K562 (cell line): ENCODE measurements at regions not wholly inside any gene's neighbourhood (a gene's known extent, or its start where the extent isn't known, plus 50 kb on each side); places are given as distances from the start of the nearest gene placed in this dataset.

ENCODE experiments used
- ATAC-seq: fragments of 200-7000 bp; cut with Tn5 transposase; 3 replicates; pipeline ENCODE4 v1.9.1; 2020; ENCODE audit warnings: moderate library complexity
- BruUV-seq: library from RNA; stranded (reverse); fragments of 400-500 nt; replicated peaks from 2 replicates; lab custom pipeline; 2021; lab: Mats Ljungman, UMichigan
- CTCF ChIA-PET: fragments of 300-600 bp; formaldehyde crosslinking; extraction: SDS; loops from one replicate; lab custom pipeline; 2021; ENCODE audit warnings: low intra/inter-chr PET ratio; lab: Yijun Ruan, JAX
- POLR2A ChIA-PET: fragments of 300-600, 350-650 bp; sonication (Branson Sonifier 250); formaldehyde crosslinking; extraction: SDS; loops from one replicate; lab custom pipeline; 2021; ENCODE audit warnings: antibody characterized with exemption, inconsistent platforms; lab: Yijun Ruan, JAX
- DNase-seq, 4 experiments: peaks; one replicate each; pipeline versions ENCODE4 v3.0.0 to v3.0.0-alpha.2; 2011 to 2018; ENCODE audit warnings: low spot score in 3 of 4, mixed read lengths in 3 of 4; ENCODE audit errors: extremely low read depth in 1 of 4
- FAIRE-seq: peaks from 2 replicates; lab custom pipeline; 2011; peaks lifted over from hg19 to GRCh38; lab: Jason Lieb, UNC
- H2AFZ ChIP-seq: 2 replicates; pipeline ENCODE4 v1.6.0; 2011; ENCODE audit warnings: low read depth, low read length, control low read depth, inconsistent platforms
- H3K27ac ChIP-seq: fragments of 200-600 bp; 3 replicates; pipeline ENCODE4 v1.8.0; 2011; ENCODE audit warnings: low read depth, mild to moderate bottlenecking, control low read depth, inconsistent platforms, low read length, moderate library complexity, mixed read lengths; ENCODE audit errors: extremely low read depth
- H3K27me3 ChIP-seq, 2 experiments: fragments of 300-600 bp in 1 of 2; 2 replicates in 1 of 2; 3 replicates in 1 of 2; pipeline versions ENCODE4 v1.6.0 to v1.8.0; 2011; ENCODE audit warnings: inconsistent platforms in 2 of 2, low read length in 2 of 2, mild to moderate bottlenecking in 1 of 2, mixed read lengths in 1 of 2, moderate library complexity in 1 of 2; ENCODE audit not compliant: control insufficient read depth in 2 of 2, insufficient read depth in 2 of 2
- H3K36me3 ChIP-seq: fragments of 300-600 bp; 3 replicates; pipeline ENCODE4 v1.8.0; 2011; ENCODE audit warnings: mild to moderate bottlenecking, low read length, inconsistent platforms; ENCODE audit not compliant: control insufficient read depth, insufficient read depth
- H3K4me1 ChIP-seq, 2 experiments: fragments of 200-600 bp in 1 of 2; replicated peaks in 1 of 2; 2 replicates in 1 of 2; 3 replicates in 1 of 2; pipeline versions ENCODE4 v1.5.1 to v1.8.0; 2011; ENCODE audit warnings: inconsistent platforms in 2 of 2, low read length in 2 of 2, mild to moderate bottlenecking in 1 of 2, mixed read lengths in 1 of 2, moderate library complexity in 1 of 2; ENCODE audit not compliant: control insufficient read depth in 2 of 2, insufficient read depth in 2 of 2
- H3K4me2 ChIP-seq: 2 replicates; pipeline ENCODE4 v1.6.1; 2011; ENCODE audit warnings: low read length, control low read depth, inconsistent platforms, mixed read lengths; ENCODE audit not compliant: insufficient read depth
- H3K4me3 ChIP-seq: fragments of 200-600 bp; sonication (generic), shearing (Covaris generic); 2 replicates; pipeline ENCODE4 v1.5.1; 2016; ENCODE audit warnings: control low read depth, inconsistent platforms
- H3K79me2 ChIP-seq: fragments of 200-600 bp; 3 replicates; pipeline ENCODE4 v1.8.0; 2011; ENCODE audit warnings: low read length, inconsistent platforms; ENCODE audit not compliant: control insufficient read depth, insufficient read depth
- H3K9ac ChIP-seq, 2 experiments: 2 replicates each; pipeline versions ENCODE4 v1.6.0 to v1.6.1; 2011; ENCODE audit warnings: low read depth in 2 of 2, low read length in 2 of 2, control low read depth in 1 of 2, inconsistent platforms in 1 of 2, mild to moderate bottlenecking in 1 of 2, mixed read lengths in 1 of 2; ENCODE audit not compliant: insufficient read depth in 1 of 2
- H3K9me1 ChIP-seq: one replicate; pipeline ENCODE4 v1.6.0; 2011; ENCODE audit warnings: inconsistent platforms, mild to moderate bottlenecking, low read length, moderate library complexity; ENCODE audit not compliant: control insufficient read depth, insufficient read depth
- H3K9me3 ChIP-seq: replicated peaks from 2 replicates; pipeline ENCODE4 v1.5.1; 2011; ENCODE audit warnings: low read depth, low read length, inconsistent platforms; ENCODE audit not compliant: control insufficient read depth, insufficient read depth
- H4K20me1 ChIP-seq: replicated peaks from 2 replicates; pipeline ENCODE4 v1.6.1; 2011; ENCODE audit warnings: low read length, inconsistent platforms, mixed read lengths; ENCODE audit not compliant: control insufficient read depth, insufficient read depth
- CEBPZ ChIP-seq: fragments of 150-350 bp; IDR thresholded peaks from 2 replicates; pipeline ENCODE4 v1.6.1; 2014; ENCODE audit warnings: low read depth, mild to moderate bottlenecking, low read length, borderline replicate concordance
- KDM4B ChIP-seq, 2 experiments: fragments of 450-650 bp in 1 of 2; sonication (generic) in 1 of 2; IDR thresholded peaks; 2 replicates each; pipeline ENCODE4 v1.6.1; 2016 to 2017; ENCODE audit warnings: borderline replicate concordance in 2 of 2, antibody characterized with exemption in 1 of 2, low read depth in 1 of 2, mild to moderate bottlenecking in 1 of 2
- MLLT1 ChIP-seq, 2 experiments: fragments of 450-650 bp; IDR thresholded peaks; 2 replicates each; pipeline ENCODE4 v1.6.1; 2016
- STAG1 ChIP-seq: sonication (generic); formaldehyde crosslinking; IDR thresholded peaks from 2 replicates; pipeline ENCODE4 v1.5.0; 2020; ENCODE audit warnings: missing genetic modification reagents, borderline replicate concordance
- ZBTB17 ChIP-seq: fragments of 450-650 bp; formaldehyde crosslinking; IDR thresholded peaks from 2 replicates; pipeline ENCODE4 v1.4.0; 2020; ENCODE audit warnings: mild to moderate bottlenecking
- ZNF23 ChIP-seq: fragments of 250-450 bp; sonication (Bioruptor Pico); IDR thresholded peaks from 2 replicates; pipeline ENCODE4 v1.4.0; 2020; ENCODE audit warnings: mild to moderate bottlenecking
- ZNF232 ChIP-seq: sonication (generic); formaldehyde crosslinking; IDR thresholded peaks from 2 replicates; pipeline ENCODE4 v1.8.0; 2022; ENCODE audit warnings: mild to moderate bottlenecking, missing genetic modification reagents
- WGBS: fragments of 100-300 bp; shearing (Covaris generic); methylation state at CpG from one replicate; pipeline ENCODE4 v1.1.6; 2016; ENCODE audit warnings: low coverage, mixed read lengths; ENCODE audit not compliant: insufficient coverage; ENCODE audit errors: missing lambda C conversion rate; 5-methylcytosine and 5-hydroxymethylcytosine counted together
- in situ Hi-C: fragments of 300-500 bp; cut with MboI; formaldehyde crosslinking; loops from 4 replicates; pipeline ENCODE4 v1.15.0; 2018; ENCODE audit warnings: inconsistent platforms, mixed read lengths
- intact Hi-C: fragments of 100-400 bp; cut with micrococcal nuclease; formaldehyde crosslinking; loops from 2 replicates; pipeline ENCODE4 v1.14.2; 2022

- H3K4me2 ChIP-seq: no peak overlapping the region
Observed at GRCh38 chr16:85998868-85999729, 100.1 kb downstream of the IRF8 start.

More at GRCh38 chr16:85998868-85999729, 100.1 kb downstream of the IRF8 start:
- no peaks in the 10 kb centered on the region for H3K79me2 ChIP-seq
- H3K4me3 ChIP-seq: no peak overlapping the region
- H3K9me3 ChIP-seq: no peaks in the 10 kb centered on the region
- no peak overlapping the region for H3K9ac ChIP-seq
- H2AFZ ChIP-seq: no peak overlapping the region
- peaks cover 28 to 48% of the 10 kb centered on the region in 2 experiments for H3K27me3 ChIP-seq
- H3K27ac ChIP-seq: no peak overlapping the region
- ATAC-seq: no peak
- ChIA-PET POLR2A (interaction anchor here (0.6 to 0.7 kb wide), 2 partner anchors 15 to 169 kb away, joined by 3 read pairs; no protein-coding TSS in a partner anchor), CTCF (no interaction called here)
- BruUV-seq: no TSS peak
- intact Hi-C loops (no loop called here), in situ Hi-C loops (no loop called here)
- TF ChIP-seq ZBTB17: peak; percentile 92
- TF ChIP-seq MLLT1 (IDR thresholded peaks at IDR 0.05): peak in 1 of 2 experiments; percentile 81; a peak in 2 of 4 replicates
- TF ChIP-seq CEBPZ: no peak
- peak; percentile 79; the same call in 1 of the 2 replicates for TF ChIP-seq ZNF23
- TF ChIP-seq KDM4B (IDR thresholded peaks at IDR 0.05; ENCODE audit: borderline replicate concordance in 2 of 2, low read depth in 1 of 2): no peak
- no peak for TF ChIP-seq STAG1 (CRISPR knock-in tag)
- no peak for TF ChIP-seq ZNF232 (CRISPR knock-in tag)
- no peaks in the 10 kb centered on the region for H3K36me3 ChIP-seq
- no peaks in the 10 kb centered on the region for H3K9me1 ChIP-seq
- H4K20me1 ChIP-seq: 0 out of 2 replicates have a peak, but pooled peaks cover 6% of the 10 kb centered on the region
- WGBS: 0% methylated on average over 8 of the region's 8 CpGs
- H3K4me1 ChIP-seq: no peaks in the 10 kb centered on the region
- no peak for FAIRE-seq
- no peak for DNase-seq
